GM18502 (cell line): ENCODE measurements at regions not wholly inside any gene's neighbourhood (a gene's known extent, or its start where the extent isn't known, plus 50 kb on each side); places are given as distances from the start of the nearest gene placed in this dataset.

Experiments
- ATAC-seq: cut with Tn5 transposase; IDR thresholded peaks from one replicate; pipeline ENCODE4 v1.9.1; 2021; ENCODE audit warnings: mild to moderate bottlenecking; ENCODE audit not compliant: unreplicated experiment, poor library complexity

GRCh38 chr5:174159327-174160114 is 114.0 kb downstream of the NSG2 start:
- no peak for ATAC-seq

- no peak for ATAC-seq
These were observed 119.9 kb downstream of the NSG2 start for GRCh38 chr5:174165406-174165805.

DNA sequence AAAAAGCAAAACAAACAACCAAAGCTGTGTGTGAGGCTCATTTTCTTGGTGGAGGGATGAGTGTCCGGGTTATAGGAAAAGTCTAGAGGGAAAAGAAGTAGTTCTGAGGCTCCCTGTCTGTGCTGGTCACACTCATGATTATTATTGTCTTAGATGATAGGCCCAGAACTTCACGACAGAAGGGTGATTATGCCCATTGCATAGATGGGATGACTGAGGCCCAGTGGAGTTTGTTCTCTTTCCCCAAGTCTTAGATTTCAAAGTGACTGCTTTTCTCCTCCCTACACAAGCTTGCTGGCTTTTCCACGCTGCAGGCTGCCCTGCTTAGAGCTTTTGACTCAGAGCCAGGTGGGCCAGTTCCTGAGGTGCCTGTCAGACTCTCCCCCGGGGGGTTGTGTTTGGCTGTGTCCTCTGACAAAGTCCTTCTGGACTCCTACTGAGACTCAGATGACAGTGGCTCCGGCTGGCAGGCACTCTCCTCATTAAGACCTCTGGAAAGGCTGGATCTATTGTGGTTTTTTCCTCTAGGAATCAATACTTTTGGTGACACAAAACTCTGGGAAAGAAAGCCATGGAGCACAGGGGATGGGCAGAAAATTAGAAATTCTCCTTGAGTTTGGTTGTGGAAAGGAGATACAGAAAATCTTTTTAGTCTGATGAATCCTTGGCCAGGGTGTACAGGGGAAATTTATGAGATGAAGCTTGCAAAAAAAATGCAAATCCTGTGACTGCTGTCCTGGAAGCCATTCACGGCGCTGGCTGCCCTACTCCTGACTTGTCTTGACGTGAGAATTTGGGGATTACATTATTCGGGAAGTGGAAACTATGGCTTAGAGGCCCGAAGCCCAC is 120.9 kb downstream of the NSG2 start:
- ATAC-seq: no peak

GRCh38 chr5:174167080-174167910 is 121.8 kb downstream of the NSG2 start:
- ATAC-seq: no peak

DNA sequence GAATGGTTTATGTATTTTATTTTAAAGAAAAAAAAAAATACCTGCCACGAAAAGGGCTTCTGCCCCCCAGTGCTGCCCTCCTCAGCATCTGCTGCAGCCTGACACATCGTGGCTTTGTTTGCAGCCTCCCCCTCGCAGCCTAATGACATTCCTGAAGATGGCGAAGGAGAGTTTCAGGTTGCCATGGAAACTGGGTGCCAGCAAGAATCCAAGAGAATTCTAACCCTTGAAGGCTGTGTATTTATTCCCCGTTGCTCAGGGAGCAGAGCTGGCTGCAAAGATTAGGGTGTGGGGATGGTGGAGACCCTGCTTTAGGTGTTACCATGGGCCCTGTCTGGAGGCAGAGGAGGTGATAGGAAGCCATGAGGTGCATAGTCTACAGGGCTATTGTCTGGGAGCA is 126.6 kb downstream of the NSG2 start:
- no peak for ATAC-seq

- no peak for ATAC-seq
These were observed 127.1 kb downstream of the NSG2 start for GRCh38 chr5:174172566-174172965.

- no peak for ATAC-seq
These were observed 128.3 kb downstream of the NSG2 start for GRCh38 chr5:174173766-174174165.

- ATAC-seq: no peak
These were observed 130.3 kb downstream of the NSG2 start for GRCh38 chr5:174175716-174176268.

DNA sequence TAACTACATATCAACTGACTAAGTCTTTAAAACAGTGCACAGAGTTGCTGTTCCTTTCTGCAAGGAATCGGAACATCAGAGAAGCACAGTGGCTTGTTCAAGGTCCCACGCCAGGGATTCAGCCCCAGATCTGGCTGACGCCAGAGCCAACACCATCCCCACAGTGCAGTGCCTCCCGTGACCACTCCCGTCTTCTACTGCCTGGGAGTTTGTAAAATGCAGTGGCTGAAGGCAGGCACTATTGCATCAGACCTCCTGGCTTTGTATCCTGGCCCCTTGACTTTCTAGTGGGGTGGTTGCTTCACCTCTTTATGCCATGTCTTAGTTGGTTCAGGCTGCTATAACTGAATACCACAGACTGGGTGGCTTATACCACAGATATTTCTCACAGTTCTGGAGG is 131.0 kb downstream of the NSG2 start:
- no peak for ATAC-seq

DNA sequence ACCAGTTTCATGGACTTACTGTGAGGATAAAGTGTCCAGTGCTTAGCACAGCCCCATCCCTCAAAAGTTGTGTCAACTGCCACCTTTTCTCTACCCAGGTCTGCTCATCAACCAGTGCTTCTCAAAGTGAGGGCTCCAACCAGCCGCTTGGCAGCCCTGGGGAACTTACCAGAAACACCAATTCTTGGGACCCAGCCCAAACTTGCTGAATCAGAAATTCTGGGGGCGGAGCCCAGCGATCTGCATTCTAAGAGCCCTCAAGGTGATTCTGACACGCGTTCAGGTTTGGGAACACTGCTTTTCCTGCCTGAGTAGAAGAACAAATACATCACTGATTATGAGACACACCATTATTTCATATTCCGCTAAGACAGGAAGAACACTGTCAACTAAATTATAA is 132.0 kb downstream of the NSG2 start:
- no peak for ATAC-seq

- no peak for ATAC-seq
These were observed 132.6 kb downstream of the NSG2 start for GRCh38 chr5:174177976-174178605.

DNA sequence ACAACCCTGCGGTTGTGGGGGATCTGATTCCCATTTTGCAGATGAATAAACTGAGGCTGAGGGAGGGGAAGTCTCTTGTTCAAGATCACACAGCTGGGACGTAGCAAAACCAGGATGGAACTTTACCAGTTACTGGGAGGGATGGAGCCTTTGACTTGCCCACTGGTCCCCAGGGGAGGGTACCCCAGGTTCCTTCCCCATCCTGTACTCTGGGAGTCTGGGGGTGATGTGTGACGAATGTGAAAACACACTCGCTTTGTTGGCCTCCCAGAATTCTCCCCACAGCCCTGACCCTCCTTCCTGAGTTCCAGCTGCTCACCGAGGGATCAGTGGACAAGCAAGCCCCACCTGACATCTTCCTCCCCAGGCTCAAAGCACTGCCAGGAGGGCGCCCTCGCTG is 135.1 kb downstream of the NSG2 start:
- no peak for ATAC-seq

- no peak for ATAC-seq
These were observed 136.6 kb downstream of the NSG2 start for GRCh38 chr5:174182111-174182510.

DNA sequence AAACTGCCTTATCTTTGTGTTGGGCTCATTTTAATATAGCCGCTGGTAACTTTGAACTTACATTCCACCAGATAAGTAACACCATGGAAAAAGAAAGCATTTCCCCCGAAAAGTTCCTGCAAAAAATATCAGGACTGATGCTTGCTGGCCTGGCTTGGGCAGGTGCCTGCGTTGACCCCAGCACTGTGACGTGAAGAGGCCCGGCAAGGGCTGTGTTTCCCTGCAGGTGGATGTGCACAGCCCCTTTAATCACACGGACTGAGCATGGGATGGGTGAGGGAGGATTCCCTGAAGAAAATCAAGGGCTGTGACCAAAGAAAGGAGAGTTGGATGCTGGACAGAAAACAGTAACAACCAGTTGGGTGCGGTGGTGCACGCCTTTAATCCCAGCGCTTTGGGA is 138.2 kb downstream of the NSG2 start:
- ATAC-seq: no peak

DNA sequence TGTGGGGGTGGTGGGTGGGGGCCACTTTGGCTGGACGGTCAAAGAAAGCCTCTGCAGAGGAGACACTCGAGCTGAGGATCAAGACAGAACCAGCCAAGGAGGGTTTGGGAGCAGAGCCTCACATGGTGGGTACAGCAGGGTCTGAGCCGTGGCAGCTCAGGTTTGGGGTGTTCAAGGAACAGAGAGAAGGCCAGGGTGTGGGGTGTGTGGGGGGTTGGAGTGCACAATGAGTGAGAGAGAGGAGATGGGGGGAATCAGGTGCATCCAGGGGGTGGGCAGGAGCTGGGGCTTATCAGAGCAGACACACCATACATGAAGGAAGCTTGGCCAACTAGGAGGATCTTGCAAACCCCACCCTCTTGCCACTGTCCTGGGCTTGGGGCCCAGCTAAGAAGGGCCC is 140.0 kb downstream of the NSG2 start:
- ATAC-seq: no peak

DNA sequence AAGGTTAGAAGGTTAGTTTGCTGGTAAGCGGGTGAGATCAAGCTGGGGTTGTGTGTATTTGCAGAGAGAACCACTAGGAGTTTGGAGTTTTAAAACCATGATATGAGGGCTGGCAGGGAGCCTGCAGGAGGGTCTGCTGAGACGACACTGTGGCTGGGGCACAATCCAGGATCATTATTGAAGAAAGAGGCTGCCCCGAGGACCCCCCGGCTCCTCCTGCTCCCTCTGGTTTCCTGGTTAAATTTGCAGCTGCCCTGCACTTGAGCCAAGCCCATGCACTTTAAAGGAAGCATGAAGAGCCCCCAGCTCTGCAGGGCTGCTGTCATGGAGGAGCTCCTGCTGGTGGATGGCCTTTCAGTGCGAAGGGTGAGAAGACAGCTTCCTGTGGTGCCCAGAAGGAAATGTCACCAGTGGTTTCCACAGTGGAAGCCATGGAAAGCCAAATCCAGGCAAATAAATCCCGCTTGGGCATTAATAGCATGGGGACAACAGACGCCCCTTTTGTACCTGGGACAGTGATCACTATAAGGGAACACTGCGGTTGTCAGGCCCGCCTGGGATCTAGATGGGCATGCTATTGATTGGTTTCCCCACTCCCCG is 140.7 kb downstream of the NSG2 start:
- no peak for ATAC-seq

GRCh38 chr5:174187001-174187400 is 141.5 kb downstream of the NSG2 start:
- ATAC-seq: no peak

DNA sequence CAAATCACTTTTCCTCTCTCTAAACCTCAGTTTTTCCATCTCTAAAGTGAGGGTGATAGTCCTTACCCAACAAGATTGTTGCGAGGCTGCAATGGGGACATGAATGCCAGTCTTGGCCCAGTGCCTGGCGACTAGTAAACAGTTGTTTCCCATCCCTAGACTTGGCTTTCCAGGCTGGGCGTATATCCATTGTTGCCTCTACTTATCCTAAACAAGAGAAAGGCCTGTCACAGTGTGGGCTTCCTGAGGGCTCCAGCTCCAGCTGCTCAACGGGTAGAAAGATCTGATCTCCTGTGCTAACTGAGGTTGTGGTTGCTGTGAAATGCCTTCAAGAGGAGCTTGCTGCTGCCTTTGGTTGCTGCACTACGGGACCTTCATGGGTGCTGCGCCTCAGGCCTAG is 142.0 kb downstream of the NSG2 start:
- ATAC-seq: no peak

- ATAC-seq: no peak
These were observed 142.8 kb downstream of the NSG2 start for GRCh38 chr5:174188295-174188694.
